ENCODE measurements at regions not wholly inside any gene's neighbourhood (a gene's known extent, or its start where the extent isn't known, plus 50 kb on each side); places are given as distances from the start of the nearest gene placed in this dataset.

- TF ChIP-seq ZNF335 (CRISPR knock-in tag; IDR thresholded peaks at IDR 0.05) (no peak), FOXA3 (CRISPR knock-in tag; IDR thresholded peaks at IDR 0.05) (no peak), ZNF253 (CRISPR knock-in tag; IDR thresholded peaks at IDR 0.05; ENCODE audit: borderline replicate concordance) (no peak)
Measured at GRCh38 chr13:65889368-65889767, 1340.8 kb downstream of the PCDH9 start (continued).

- DNase-seq (ENCODE audit: low spot score) = no peak
- no peak for TF ChIP-seq ZNF543 (CRISPR knock-in tag; IDR thresholded peaks at IDR 0.05)
- no peak for TF ChIP-seq HNF4G (IDR thresholded peaks at IDR 0.05; ENCODE audit: borderline replicate concordance, low read depth, low read length)
- TF ChIP-seq HNF4G (CRISPR knock-in tag; IDR thresholded peaks at IDR 0.05; ENCODE audit: borderline replicate concordance, low read depth) = no peak
- TF ChIP-seq SPEN (CRISPR knock-in tag; IDR thresholded peaks at IDR 0.05; ENCODE audit: low read depth) = no peak
- TF ChIP-seq ZFP1 (CRISPR knock-in tag; IDR thresholded peaks at IDR 0.05) = no peak
- no peak for TF ChIP-seq MAFF (IDR thresholded peaks at IDR 0.05; ENCODE audit: low read depth, low read length)
- no peak for TF ChIP-seq ZNF292 (CRISPR knock-in tag; IDR thresholded peaks at IDR 0.05; ENCODE audit: borderline replicate concordance, low read depth)
- TF ChIP-seq ZNF547 (CRISPR knock-in tag; IDR thresholded peaks at IDR 0.05) = no peak
- no peak for TF ChIP-seq NFE2 (CRISPR knock-in tag; IDR thresholded peaks at IDR 0.05)
- TF ChIP-seq ZNF30 (CRISPR knock-in tag; IDR thresholded peaks at IDR 0.05) = no peak
- TF ChIP-seq ZNF790 (CRISPR knock-in tag; IDR thresholded peaks at IDR 0.05; ENCODE audit: borderline replicate concordance) = no peak
- no peak for TF ChIP-seq ADNP (CRISPR knock-in tag; IDR thresholded peaks at IDR 0.05)
- POLR2A ChIA-PET = no interaction called here
- in situ Hi-C loops (cut with HindIII; ENCODE audit: extremely low pct_ligation_motif_present, low pct_unique_long_range_greater_than_20kb) = no loop called here
- no peak overlapping the region for H3K4me3 ChIP-seq (replicated peaks in 1 of 3; ENCODE audit: insufficient read depth in 1 of 3, low read depth in 2 of 3, low read length in 3 of 3)
- H3K27ac ChIP-seq (ENCODE audit: extremely low read length, insufficient read depth, low read length) = no peak overlapping the region
- no peaks in the 10 kb centered on the region for H3K4me1 ChIP-seq (ENCODE audit: insufficient read depth, low read length)
- no peaks in the 10 kb centered on the region for H3K36me3 ChIP-seq (replicated peaks in 1 of 2; ENCODE audit: control insufficient read depth in 1 of 2, insufficient read depth in 2 of 2, low read length in 2 of 2)
- FAIRE-seq = no peak
- WGBS (ENCODE audit: low lambda C conversion rate) = 3% methylated on average over 4 of the region's 4 CpGs
- no peak for ATAC-seq
- CTCF ChIA-PET (ENCODE audit: low intra/inter-chr PET ratio, low total read pairs) = no interaction called here
- intact Hi-C loops (cut with micrococcal nuclease; ENCODE audit: unreplicated experiment) = no loop called here
- H3K27me3 ChIP-seq (ENCODE audit: control insufficient read depth in 1 of 2, insufficient read depth in 2 of 2, low read length in 2 of 2) = no peaks in the 10 kb centered on the region
- H3K9ac ChIP-seq (ENCODE audit: insufficient read depth, low read depth, low read length) = no peak overlapping the region
- no TSS peak for BruUV-seq (replicated peaks)
- no peaks in the 10 kb centered on the region for H3K79me2 ChIP-seq (ENCODE audit: insufficient read depth, low read length)
- no peak overlapping the region for H2AFZ ChIP-seq (ENCODE audit: low read length)
- no peaks in the 10 kb centered on the region for H4K20me1 ChIP-seq (ENCODE audit: insufficient read depth, low read length)
- no peak overlapping the region for H3K4me2 ChIP-seq (ENCODE audit: low read depth, low read length)
- peaks cover 7% of the 10 kb centered on the region for H3K9me3 ChIP-seq (ENCODE audit: low read length)
Measured at GRCh38 chr13:65882810-65883209, 1347.3 kb downstream of the PCDH9 start.
